ENCODE measurements at regions not wholly inside any gene's neighbourhood (a gene's known extent, or its start where the extent isn't known, plus 50 kb on each side); places are given as distances from the start of the nearest gene placed in this dataset.

- no peaks in the 10 kb centered on the region for H4K20me1 ChIP-seq (ENCODE audit: insufficient read depth)
- CTCF ChIA-PET, result interaction anchor here (3.8 kb wide), 1 partner anchor 14 kb away, joined by 25 read pairs; no protein-coding TSS in a partner anchor
Observed at GRCh38 chr14:36083317-36083716, 93.2 kb downstream of the PTCSC3 start.

More at GRCh38 chr14:36083317-36083716, 93.2 kb downstream of the PTCSC3 start:
- Histone ChIP-seq H3K27me3 (ENCODE audit: insufficient read depth, low read length) (no peaks in the 10 kb centered on the region), H3K9me2 (ENCODE audit: insufficient read depth) (no peaks in the 10 kb centered on the region), H3K4me1 (ENCODE audit: control insufficient read depth in 1 of 2, insufficient read depth in 2 of 2, low read length in 2 of 2) (no peaks in the 10 kb centered on the region), H3K9me3 (ENCODE audit: control insufficient read depth in 1 of 2, insufficient read depth in 1 of 2, low read depth in 1 of 2, low read length in 2 of 2) (no peaks in the 10 kb centered on the region), H3K36me3 (ENCODE audit: control insufficient read depth in 1 of 2, insufficient read depth in 2 of 2, low read length in 2 of 2) (no peaks in the 10 kb centered on the region), H2AFZ (ENCODE audit: low read depth, low read length, poor library complexity, severe bottlenecking) (no peak overlapping the region), H3K9ac (ENCODE audit: low read length) (no peak overlapping the region), H3K4me2 (ENCODE audit: low read length) (no peak overlapping the region), H3K27ac (ENCODE audit: low read depth, low read length) (no peak overlapping the region), H3K79me2 (ENCODE audit: insufficient read depth, low read length) (no peaks in the 10 kb centered on the region), H3K4me3 (replicated peaks in 1 of 2; ENCODE audit: low read depth in 1 of 2, low read length in 2 of 2) (no peak overlapping the region)
- POLR2A ChIA-PET, result no interaction called here
- DNase-seq (ENCODE audit: low read depth, low spot score) (no peak), ATAC-seq (no peak)
- no peak for TF ChIP-seq EZH2 (IDR thresholded peaks at IDR 0.05)
- TF ChIP-seq ZFX (IDR thresholded peaks at IDR 0.05), result no peak
- no peak for TF ChIP-seq ZBTB33 (IDR thresholded peaks at IDR 0.05; ENCODE audit: extremely low read depth, insufficient replicate concordance, low read length)
- no peak for TF ChIP-seq TCF7L2 (IDR thresholded peaks at IDR 0.05; ENCODE audit: borderline replicate concordance, extremely low read depth, insufficient read depth, insufficient read length)
- TF ChIP-seq ATF3 (IDR thresholded peaks at IDR 0.05), result no peak
- TF ChIP-seq RAD21 (IDR thresholded peaks at IDR 0.05; ENCODE audit: low read depth), result no peak
- no peak for TF ChIP-seq POLR2AphosphoS5 (IDR thresholded peaks at IDR 0.05; ENCODE audit: low read depth, low read length)
- no peak for TF ChIP-seq CEBPB (IDR thresholded peaks at IDR 0.05; ENCODE audit: low read depth)
- TF ChIP-seq ELF1 (IDR thresholded peaks at IDR 0.05; ENCODE audit: borderline replicate concordance, low read depth), result no peak
- no peak for TF ChIP-seq EGR1 (IDR thresholded peaks at IDR 0.05; ENCODE audit: low read depth)
- no peak for TF ChIP-seq YY1 (IDR thresholded peaks at IDR 0.05; ENCODE audit: extremely low read depth, insufficient replicate concordance, low read depth, low read length)
- no peak for TF ChIP-seq ZNF274 (IDR thresholded peaks at IDR 0.05; ENCODE audit: low read depth, low read length)
- TF ChIP-seq JUND (IDR thresholded peaks at IDR 0.05), result no peak
- TF ChIP-seq FOSL1 (IDR thresholded peaks at IDR 0.05; ENCODE audit: low read depth), result no peak
- TF ChIP-seq CTCF (IDR thresholded peaks at IDR 0.05 in 2 of 3, conservative IDR thresholded peaks at IDR 0.05 in 1 of 3; ENCODE audit: borderline replicate concordance in 1 of 3, insufficient read depth in 1 of 3, low read depth in 2 of 3, low read length in 2 of 3), result no peak
- TF ChIP-seq MAX (IDR thresholded peaks at IDR 0.05), result no peak
- no peak for TF ChIP-seq CBX3 (IDR thresholded peaks at IDR 0.05; ENCODE audit: low read depth)
- intact Hi-C loops (cut with micrococcal nuclease), result no loop called here
- RAD21 ChIA-PET (ENCODE audit: low non-redundant PET in 1 of 2, low total read pairs in 2 of 2, uncharacterized antibody in 2 of 2, unreplicated experiment in 2 of 2), result no interaction called here
- BruUV-seq (replicated peaks), result no TSS peak

All from HCT116 (cell line).